Activated CD4-positive, alpha-beta memory T cell treated with anti-CD3 and anti-CD28 coated beads for 36 hours (primary cell): ENCODE measurements at regions not wholly inside any gene's neighbourhood (a gene's known extent, or its start where the extent isn't known, plus 50 kb on each side); places are given as distances from the start of the nearest gene placed in this dataset.
"Not testable (repeated sequence)": the region's sequence is repeated elsewhere in the genome, so short reads cannot be mapped to it uniquely, and the experiment has no call there.

Source experiments
- CTCF ChIA-PET: fragments of 350-600 bp; sonication (Branson Sonifier 250); formaldehyde crosslinking; loops from one replicate; lab custom pipeline; 2021; ENCODE audit warnings: antibody characterized with exemption, inconsistent platforms; lab: Charles Lee
- POLR2A ChIA-PET: fragments of 350-600 bp; sonication (Branson Sonifier 250); formaldehyde crosslinking; loops from one replicate; lab custom pipeline; 2021; ENCODE audit warnings: antibody characterized with exemption; lab: Charles Lee
- DNase-seq: peaks from one replicate; pipeline ENCODE4 v3.0.0-alpha.2; 2020
- H3K27ac Mint-ChIP-seq: one replicate; pipeline ENCODE4 v1.8.0; 2021; ENCODE audit warnings: mixed read lengths
- H3K27me3 Mint-ChIP-seq: one replicate; pipeline ENCODE4 v1.8.0; 2021; ENCODE audit warnings: mixed read lengths
- H3K36me3 Mint-ChIP-seq: one replicate; pipeline ENCODE4 v1.8.0; 2021; ENCODE audit warnings: mixed read lengths
- H3K4me1 Mint-ChIP-seq: one replicate; pipeline ENCODE4 v1.8.0; 2021; ENCODE audit warnings: low read depth, mixed read lengths
- H3K4me3 Mint-ChIP-seq: one replicate; pipeline ENCODE4 v1.8.0; 2021; ENCODE audit warnings: mild to moderate bottlenecking, mixed read lengths
- H3K9me3 Mint-ChIP-seq: one replicate; pipeline ENCODE4 v1.8.0; 2021; ENCODE audit warnings: mixed read lengths
- intact Hi-C: fragments of 100-400 bp; cut with micrococcal nuclease; formaldehyde crosslinking; loops from one replicate; pipeline ENCODE4 v1.15.1; 2023

DNA sequence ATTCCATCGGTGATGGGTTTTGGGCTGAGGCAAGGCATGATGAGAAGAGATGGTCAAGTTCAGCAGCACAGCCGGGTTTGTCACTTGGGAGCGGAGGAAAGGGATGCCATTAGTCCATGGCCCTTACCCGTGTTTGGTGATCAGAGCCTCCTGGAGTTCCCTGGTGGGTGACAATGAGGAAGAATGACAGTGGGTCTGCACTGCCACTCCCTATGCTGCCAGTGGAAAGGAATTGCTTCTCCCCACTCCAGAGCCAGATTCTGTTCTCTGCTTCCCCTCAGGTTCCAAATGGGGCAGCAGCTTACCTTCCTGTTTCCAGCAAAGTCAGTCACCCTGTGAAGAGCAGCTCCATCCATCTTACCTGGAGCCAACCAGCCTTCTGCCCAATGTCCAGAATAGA is 393.1 kb downstream of the PTPRU start:
- POLR2A ChIA-PET, result no interaction called here
- DNase-seq, result no peak
- Mint-ChIP-seq H3K4me3 (no peak overlapping the region), H3K36me3 (no peaks in the 10 kb centered on the region), H3K9me3 (peaks cover 7% of the 10 kb centered on the region), H3K27ac (no peak overlapping the region), H3K4me1 (no peaks in the 10 kb centered on the region), H3K27me3 (peaks cover 10% of the 10 kb centered on the region)
- CTCF ChIA-PET, result no interaction called here
- intact Hi-C loops, result no loop called here

GRCh38 chr1:29628190-29628589 is 391.9 kb downstream of the PTPRU start:
- POLR2A ChIA-PET, result no interaction called here
- H3K27ac Mint-ChIP-seq, result no peak overlapping the region
- peaks cover 7% of the 10 kb centered on the region for H3K9me3 Mint-ChIP-seq
- H3K27me3 Mint-ChIP-seq, result peaks cover 11% of the 10 kb centered on the region
- intact Hi-C loops, result no loop called here
- H3K4me3 Mint-ChIP-seq, result no peak overlapping the region
- H3K36me3 Mint-ChIP-seq, result no peaks in the 10 kb centered on the region
- DNase-seq, result no peak
- H3K4me1 Mint-ChIP-seq, result no peaks in the 10 kb centered on the region
- CTCF ChIA-PET, result no interaction called here

GRCh38 chr1:29626726-29627125 is 390.4 kb downstream of the PTPRU start:
- intact Hi-C loops, result no loop called here
- CTCF ChIA-PET, result no interaction called here
- Mint-ChIP-seq H3K27me3 (peaks cover 16% of the 10 kb centered on the region), H3K4me3 (no peak overlapping the region), H3K36me3 (no peaks in the 10 kb centered on the region), H3K9me3 (peaks cover 7% of the 10 kb centered on the region), H3K4me1 (no peaks in the 10 kb centered on the region), H3K27ac (no peak overlapping the region)
- POLR2A ChIA-PET, result no interaction called here
- DNase-seq, result no peak

- ChIA-PET CTCF (no interaction called here), POLR2A (no interaction called here)
- DNase-seq, result no peak
- H3K27ac Mint-ChIP-seq, result no peak overlapping the region
- peaks cover 7% of the 10 kb centered on the region for H3K9me3 Mint-ChIP-seq
- no peaks in the 10 kb centered on the region for H3K4me1 Mint-ChIP-seq
- H3K4me3 Mint-ChIP-seq, result no peak overlapping the region
- intact Hi-C loops, result no loop called here
- H3K27me3 Mint-ChIP-seq, result peaks cover 22% of the 10 kb centered on the region
- no peaks in the 10 kb centered on the region for H3K36me3 Mint-ChIP-seq
These were observed 389.7 kb downstream of the PTPRU start for GRCh38 chr1:29626066-29626465.

GRCh38 chr1:29625084-29625420 is 388.7 kb downstream of the PTPRU start:
- Mint-ChIP-seq H3K36me3 (no peaks in the 10 kb centered on the region), H3K9me3 (peaks cover 7% of the 10 kb centered on the region), H3K27ac (no peak overlapping the region), H3K27me3 (peaks cover 24% of the 10 kb centered on the region), H3K4me3 (no peak overlapping the region), H3K4me1 (no peaks in the 10 kb centered on the region)
- CTCF ChIA-PET, result no interaction called here
- intact Hi-C loops, result no loop called here
- POLR2A ChIA-PET, result no interaction called here
- DNase-seq, result no peak

GRCh38 chr1:29624320-29625083 is 388.2 kb downstream of the PTPRU start:
- peaks cover 23% of the 10 kb centered on the region for H3K27me3 Mint-ChIP-seq
- POLR2A ChIA-PET, result no interaction called here
- H3K9me3 Mint-ChIP-seq, result peaks cover 7% of the 10 kb centered on the region
- DNase-seq, result no peak
- H3K4me3 Mint-ChIP-seq, result no peak overlapping the region
- H3K4me1 Mint-ChIP-seq, result no peaks in the 10 kb centered on the region
- no peaks in the 10 kb centered on the region for H3K36me3 Mint-ChIP-seq
- intact Hi-C loops, result no loop called here
- CTCF ChIA-PET, result no interaction called here
- no peak overlapping the region for H3K27ac Mint-ChIP-seq

DNA sequence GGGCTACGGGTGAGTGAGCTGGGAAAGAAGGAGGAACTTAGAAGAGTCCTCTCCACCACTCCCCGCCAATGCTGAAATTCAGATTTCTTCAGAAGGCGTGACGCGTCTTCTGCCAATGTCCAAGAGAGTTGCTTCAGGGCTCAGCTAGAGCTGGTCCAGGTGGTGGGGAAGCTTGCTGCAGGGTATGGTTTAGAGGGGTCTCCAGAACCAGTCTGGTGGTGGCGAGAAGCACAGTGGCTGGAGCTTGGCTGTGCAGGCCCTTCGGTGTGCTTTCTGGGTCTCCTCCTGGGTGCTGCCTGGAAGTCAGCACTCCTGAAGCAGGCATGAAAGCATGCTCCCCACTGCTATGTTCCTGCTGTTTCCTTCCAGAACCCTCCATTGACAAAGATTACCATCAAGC is 387.2 kb downstream of the PTPRU start:
- no peaks in the 10 kb centered on the region for H3K36me3 Mint-ChIP-seq
- intact Hi-C loops, result no loop called here
- POLR2A ChIA-PET, result no interaction called here

GRCh38 chr1:29621826-29622435 is 385.6 kb downstream of the PTPRU start:
- intact Hi-C loops, result no loop called here
- POLR2A ChIA-PET, result no interaction called here
- DNase-seq, result no peak
- Mint-ChIP-seq H3K27me3 (peaks cover 23% of the 10 kb centered on the region), H3K27ac (no peak overlapping the region), H3K36me3 (no peaks in the 10 kb centered on the region), H3K4me1 (no peaks in the 10 kb centered on the region), H3K4me3 (no peak overlapping the region), H3K9me3 (no peaks in the 10 kb centered on the region)
- CTCF ChIA-PET, result no interaction called here

More for the DNA sequence above, 387.2 kb downstream of the PTPRU start:
- Mint-ChIP-seq H3K4me3 (no peak overlapping the region), H3K27me3 (peaks cover 23% of the 10 kb centered on the region), H3K9me3 (peaks cover 7% of the 10 kb centered on the region), H3K27ac (no peak overlapping the region), H3K4me1 (no peaks in the 10 kb centered on the region)
- DNase-seq, result no peak
- CTCF ChIA-PET, result no interaction called here

DNA sequence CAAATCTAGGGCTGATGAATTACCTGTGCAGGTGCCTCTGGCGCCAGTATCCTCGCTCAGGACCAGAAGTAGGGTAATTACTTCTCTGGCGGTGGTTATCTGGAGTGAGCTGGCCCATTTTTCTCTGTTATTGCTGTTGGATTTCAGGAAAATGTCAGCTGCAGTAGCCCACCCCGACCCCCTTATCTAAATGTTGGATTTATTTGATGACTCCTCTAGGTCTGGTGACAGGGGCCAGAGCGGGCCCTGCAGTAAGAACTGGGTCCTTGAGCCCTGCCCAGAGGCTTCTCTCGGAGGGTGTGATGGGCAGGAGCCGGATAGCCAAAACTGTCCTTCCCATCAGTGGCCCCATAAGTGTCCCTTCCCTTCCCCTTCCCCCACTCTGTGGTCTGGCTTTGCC is 384.3 kb downstream of the PTPRU start:
- H3K4me1 Mint-ChIP-seq, result no peaks in the 10 kb centered on the region
- no peaks in the 10 kb centered on the region for H3K36me3 Mint-ChIP-seq
- POLR2A ChIA-PET, result no interaction called here
- DNase-seq, result no peak
- CTCF ChIA-PET, result no interaction called here
- H3K27ac Mint-ChIP-seq, result no peak overlapping the region
- intact Hi-C loops, result no loop called here
- H3K9me3 Mint-ChIP-seq, result no peaks in the 10 kb centered on the region
- H3K27me3 Mint-ChIP-seq, result peaks cover 23% of the 10 kb centered on the region
- no peak overlapping the region for H3K4me3 Mint-ChIP-seq

DNA sequence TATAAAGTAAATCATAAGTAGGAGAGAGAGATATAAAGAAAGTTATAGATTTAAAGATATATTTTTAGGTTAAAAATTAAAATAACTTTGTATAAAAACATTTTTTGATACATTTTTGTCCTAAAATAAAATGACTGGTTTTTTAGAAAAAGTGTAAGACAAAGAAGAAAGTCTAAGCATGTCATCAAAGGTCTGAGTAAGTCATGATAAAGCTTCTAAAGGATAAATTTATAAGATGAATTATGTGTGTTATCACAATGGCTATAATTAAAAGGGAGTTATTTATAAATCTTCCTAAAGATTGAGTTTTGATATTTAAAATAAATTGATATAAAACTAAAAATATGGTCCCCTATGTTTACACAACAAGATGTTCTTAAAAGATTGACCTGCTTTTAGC is 370.9 kb downstream of the PTPRU start:
- peaks cover 4% of the 10 kb centered on the region for H3K9me3 Mint-ChIP-seq
- no peak overlapping the region for H3K4me3 Mint-ChIP-seq
- H3K4me1 Mint-ChIP-seq, result no peaks in the 10 kb centered on the region
- no peak for DNase-seq
- H3K36me3 Mint-ChIP-seq, result peaks cover 2% of the 10 kb centered on the region
- peaks cover 10% of the 10 kb centered on the region for H3K27me3 Mint-ChIP-seq
- ChIA-PET CTCF (no interaction called here), POLR2A (no interaction called here)
- no peak overlapping the region for H3K27ac Mint-ChIP-seq
- intact Hi-C loops, result no loop called here

DNA sequence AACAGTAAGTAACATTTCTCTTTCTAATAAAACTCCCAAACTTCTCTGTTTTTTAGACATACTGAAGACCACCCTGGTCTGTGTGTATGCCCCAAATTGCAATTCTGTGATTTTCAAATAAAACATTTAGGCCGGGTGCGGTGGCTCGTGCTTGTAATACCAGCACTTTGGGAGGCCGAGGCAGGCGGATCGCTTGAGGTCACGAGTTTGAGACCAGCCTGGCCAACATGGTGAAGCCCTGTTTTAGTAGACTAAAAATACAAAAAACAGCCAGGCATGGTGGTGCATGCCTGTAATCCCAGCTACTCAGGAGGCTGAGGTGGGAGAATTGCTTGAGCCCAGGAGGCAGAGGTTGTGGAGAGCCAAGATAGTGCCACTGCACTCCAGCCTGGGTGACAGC is 368.5 kb downstream of the PTPRU start:
- H3K9me3 Mint-ChIP-seq, CTCF ChIA-PET, DNase-seq, H3K4me1 Mint-ChIP-seq, POLR2A ChIA-PET, H3K4me3 Mint-ChIP-seq, H3K27ac Mint-ChIP-seq, intact Hi-C loops, H3K36me3 Mint-ChIP-seq: not testable (repeated sequence)
- H3K27me3 Mint-ChIP-seq, result peaks cover 11% of the 10 kb centered on the region

- POLR2A ChIA-PET, result no interaction called here
- Mint-ChIP-seq H3K4me3 (no peak overlapping the region), H3K27ac (no peak overlapping the region), H3K4me1 (no peaks in the 10 kb centered on the region), H3K9me3 (peaks cover 4% of the 10 kb centered on the region), H3K27me3 (peaks cover 15% of the 10 kb centered on the region), H3K36me3 (peaks cover 2% of the 10 kb centered on the region)
- intact Hi-C loops, result no loop called here
- CTCF ChIA-PET, result no interaction called here
- DNase-seq, result no peak
These were observed 367.3 kb downstream of the PTPRU start for GRCh38 chr1:29603622-29604021.

- Mint-ChIP-seq H3K27me3 (peaks cover 13% of the 10 kb centered on the region), H3K9me3 (no peaks in the 10 kb centered on the region), H3K4me3 (no peak overlapping the region), H3K4me1 (no peaks in the 10 kb centered on the region), H3K27ac (no peak overlapping the region), H3K36me3 (no peaks in the 10 kb centered on the region)
- ChIA-PET CTCF (no interaction called here), POLR2A (no interaction called here)
- intact Hi-C loops, result no loop called here
- DNase-seq, result no peak
These were observed 365.9 kb downstream of the PTPRU start for GRCh38 chr1:29602203-29602602.
